K562 (cell line): ENCODE measurements at regions not wholly inside any gene's neighbourhood (a gene's known extent, or its start where the extent isn't known, plus 50 kb on each side); places are given as distances from the start of the nearest gene placed in this dataset.

Experiments
- BCOR ChIP-seq: fragments of 450-650 bp; IDR thresholded peaks from 2 replicates; pipeline ENCODE4 v1.6.1; 2016
- CHCHD3 ChIP-seq: fragments of 250-450 bp; sonication (Bioruptor Pico); IDR thresholded peaks from 2 replicates; pipeline ENCODE4 v2.1.2; 2022; ENCODE audit warnings: mild to moderate bottlenecking
- CHD1 ChIP-seq: fragments of 200-600 bp; sonication (generic); IDR thresholded peaks from one replicate; pipeline ENCODE4 v1.6.1; 2012; ENCODE audit warnings: mild to moderate bottlenecking, moderate library complexity, low read length, inconsistent platforms
- CHD4 ChIP-seq: fragments of 200-600 bp; sonication (generic); IDR thresholded peaks from 3 replicates; pipeline ENCODE4 v1.6.1; 2012; ENCODE audit warnings: low read depth, mild to moderate bottlenecking, mixed read lengths, low read length, inconsistent platforms; ENCODE audit not compliant: insufficient read depth, insufficient replicate concordance, poor library complexity, severe bottlenecking
- CSDE1 ChIP-seq, 2 experiments: fragments of 450-650 bp; IDR thresholded peaks; 2 replicates each; pipeline ENCODE4 v1.6.1; 2016; ENCODE audit warnings: mild to moderate bottlenecking in 1 of 2
- E2F8 ChIP-seq: fragments of 450-650 bp; IDR thresholded peaks from 2 replicates; pipeline ENCODE4 v1.7.1; 2018; ENCODE audit warnings: mild to moderate bottlenecking, low read depth; ENCODE audit not compliant: partially characterized antibody
- EZH2 ChIP-seq: IDR thresholded peaks from 2 replicates; pipeline ENCODE4 v1.6.1; 2012; ENCODE audit warnings: low read depth, mild to moderate bottlenecking, inconsistent platforms, low read length, borderline replicate concordance
- FOXA3 ChIP-seq, 2 experiments: fragments of 450-650 bp in 1 of 2; sonication (generic) in 1 of 2; formaldehyde crosslinking; IDR thresholded peaks in 1 of 2; conservative IDR thresholded peaks in 1 of 2; 2 replicates each; pipeline versions ENCODE4 v1.4.0 to v1.8.0; 2020 to 2022; ENCODE audit warnings: mild to moderate bottlenecking in 2 of 2, missing genetic modification reagents in 1 of 2
- FOXM1 ChIP-seq, 2 experiments: fragments of 450-650 bp in 1 of 2; sonication (generic) in 1 of 2; formaldehyde crosslinking in 1 of 2; IDR thresholded peaks; 2 replicates each; pipeline versions ENCODE4 v1.6.1 to v1.9.0; 2017 to 2022; ENCODE audit warnings: low read depth in 2 of 2, mild to moderate bottlenecking in 2 of 2, missing genetic modification reagents in 1 of 2, moderate library complexity in 1 of 2
- GATA2 ChIP-seq: sonication (generic); formaldehyde crosslinking; IDR thresholded peaks from 2 replicates; pipeline ENCODE4 v1.4.0; 2020; ENCODE audit warnings: mild to moderate bottlenecking, missing genetic modification reagents
- GTF2F1 ChIP-seq: IDR thresholded peaks from 2 replicates; pipeline ENCODE4 v1.6.1; 2011; ENCODE audit warnings: low read depth, low read length, improper control_type of control experiment
- HNRNPL ChIP-seq: fragments of 200-400 bp; formaldehyde crosslinking; IDR thresholded peaks from 2 replicates; pipeline ENCODE4 v1.6.1; 2017; ENCODE audit warnings: low read depth, mild to moderate bottlenecking, low read length
- MAFF ChIP-seq: IDR thresholded peaks from 2 replicates; pipeline ENCODE4 v1.6.1; 2012; ENCODE audit warnings: low read length, improper control_type of control experiment
- NFE2 ChIP-seq: IDR thresholded peaks from 2 replicates; pipeline ENCODE4 v1.6.1; 2014; ENCODE audit warnings: antibody characterized with exemption, low read depth
- PCBP1 ChIP-seq: fragments of 200-400 bp; formaldehyde crosslinking; IDR thresholded peaks from 2 replicates; pipeline ENCODE4 v1.6.1; 2018; ENCODE audit warnings: mild to moderate bottlenecking, low read depth, low read length; ENCODE audit not compliant: poor library complexity, severe bottlenecking
- PHF20 ChIP-seq: fragments of 450-650 bp; IDR thresholded peaks from 2 replicates; pipeline ENCODE4 v1.6.1; 2018; ENCODE audit not compliant: partially characterized antibody
- PTTG1 ChIP-seq: fragments of 450-650 bp; IDR thresholded peaks from 2 replicates; pipeline ENCODE4 v1.6.1; 2016; ENCODE audit warnings: low read depth, mild to moderate bottlenecking, missing genetic modification characterization, missing compliant biosample characterization
- RBFOX2 ChIP-seq: fragments of 200-400 bp; formaldehyde crosslinking; IDR thresholded peaks from 2 replicates; pipeline ENCODE4 v1.6.1; 2017; ENCODE audit warnings: low read depth, mild to moderate bottlenecking, low read length, moderate library complexity
- YBX1 ChIP-seq: fragments of 450-650 bp; IDR thresholded peaks from 2 replicates; pipeline ENCODE4 v1.7.1; 2016; ENCODE audit warnings: mild to moderate bottlenecking
- ZBTB7A ChIP-seq: IDR thresholded peaks from 2 replicates; pipeline ENCODE4 v1.6.1; 2011; ENCODE audit warnings: low read depth, mild to moderate bottlenecking, low read length, moderate library complexity, borderline replicate concordance; ENCODE audit not compliant: control insufficient read depth
- ZC3H8 ChIP-seq: fragments of 450-650 bp; IDR thresholded peaks from 2 replicates; pipeline ENCODE4 v1.6.1; 2017
- ZNF133 ChIP-seq: fragments of 250-450 bp; sonication (Bioruptor Pico); IDR thresholded peaks from 2 replicates; pipeline ENCODE4 v1.4.0; 2020; ENCODE audit warnings: mild to moderate bottlenecking
- ZNF24 ChIP-seq: fragments of 450-650 bp; IDR thresholded peaks from 2 replicates; pipeline ENCODE4 v1.6.1; 2016
- ZNF280A ChIP-seq: fragments of 450-650 bp; IDR thresholded peaks from 2 replicates; pipeline ENCODE4 v1.6.1; 2018; ENCODE audit warnings: mild to moderate bottlenecking, low read depth; ENCODE audit not compliant: partially characterized antibody
- ZNF445 ChIP-seq: fragments of 250-450 bp; sonication (Bioruptor Pico); IDR thresholded peaks from 2 replicates; pipeline ENCODE4 v1.4.0; 2020; ENCODE audit warnings: low read depth, mild to moderate bottlenecking, moderate library complexity
- ZNF707 ChIP-seq: fragments of 250-450 bp; sonication (Bioruptor Pico); conservative IDR thresholded peaks from 2 replicates; pipeline ENCODE4 v1.8.0; 2022; ENCODE audit warnings: inconsistent platforms, mild to moderate bottlenecking, moderate library complexity

- TF ChIP-seq E2F8: no peak
- TF ChIP-seq HNRNPL: no peak
- no peak for TF ChIP-seq EZH2
- no peak for TF ChIP-seq NFE2
- TF ChIP-seq ZNF24: no peak
- TF ChIP-seq GTF2F1: no peak
- no peak for TF ChIP-seq ZC3H8
- TF ChIP-seq YBX1: no peak
- no peak for TF ChIP-seq PCBP1
- no peak for TF ChIP-seq ZNF133 (CRISPR knock-in tag)
- no peak for TF ChIP-seq CHD1
- TF ChIP-seq ZBTB7A: no peak
- TF ChIP-seq ZNF707 (CRISPR knock-in tag): no peak
- TF ChIP-seq ZNF280A: no peak
- TF ChIP-seq RBFOX2: no peak
- no peak for TF ChIP-seq CSDE1 (IDR thresholded peaks at IDR 0.05)
- peak; percentile 15; the same call in 1 of the 2 replicates for TF ChIP-seq MAFF
- TF ChIP-seq CHD4: no peak
- no peak for TF ChIP-seq BCOR
- TF ChIP-seq PTTG1 (tag): no peak
- no peak for TF ChIP-seq FOXA3 (CRISPR knock-in tag; conservative IDR thresholded peaks at IDR 0.05 in 1 of 2, IDR thresholded peaks at IDR 0.05 in 1 of 2)
- TF ChIP-seq GATA2 (CRISPR knock-in tag): no peak
- no peak for TF ChIP-seq FOXM1 (IDR thresholded peaks at IDR 0.05; ENCODE audit: low read depth)
- TF ChIP-seq FOXM1 (CRISPR knock-in tag; IDR thresholded peaks at IDR 0.05; ENCODE audit: low read depth): no peak
- no peak for TF ChIP-seq ZNF445 (CRISPR knock-in tag)
- no peak for TF ChIP-seq PHF20
- TF ChIP-seq CHCHD3: no peak
Observed at GRCh38 chr3:190984502-190985244, 122.2 kb upstream of the GMNC start (continued).
